Keratinocyte (primary cell): ENCODE measurements at regions not wholly inside any gene's neighbourhood (a gene's known extent, or its start where the extent isn't known, plus 50 kb on each side); places are given as distances from the start of the nearest gene placed in this dataset.

ENCODE experiments used
- DNase-seq: peaks from one replicate; pipeline ENCODE4 v3.0.0-alpha.2; 2011; ENCODE audit warnings: low read depth, missing footprints, low spot score
- FAIRE-seq: peaks from 2 replicates; lab custom pipeline; 2011; peaks lifted over from hg19 to GRCh38; lab: Jason Lieb, UNC
- H2AFZ ChIP-seq: 2 replicates; pipeline ENCODE4 v1.6.0; 2012; ENCODE audit warnings: low read length, control low read depth, inconsistent platforms; ENCODE audit not compliant: control insufficient read depth
- H3K27ac ChIP-seq: 2 replicates; pipeline ENCODE4 v1.5.1; 2011; ENCODE audit warnings: low read length; ENCODE audit not compliant: control insufficient read depth, insufficient read depth
- H3K27me3 ChIP-seq: 3 replicates; pipeline ENCODE4 v1.6.0; 2011; ENCODE audit warnings: low read length; ENCODE audit not compliant: control insufficient read depth, insufficient read depth; ENCODE audit errors: extremely low read depth
- H3K36me3 ChIP-seq, 2 experiments: 2 replicates in 1 of 2; 3 replicates in 1 of 2; pipeline ENCODE4 v1.5.1; 2011; ENCODE audit warnings: low read length in 2 of 2, mild to moderate bottlenecking in 1 of 2; ENCODE audit not compliant: control insufficient read depth in 2 of 2, insufficient read depth in 2 of 2; ENCODE audit errors: extremely low read depth in 1 of 2
- H3K4me1 ChIP-seq: 3 replicates; pipeline ENCODE4 v1.5.1; 2011; ENCODE audit warnings: low read length; ENCODE audit not compliant: control insufficient read depth, insufficient read depth; ENCODE audit errors: extremely low read depth
- H3K4me2 ChIP-seq: 3 replicates; pipeline ENCODE4 v1.6.0; 2011; ENCODE audit warnings: low read depth, low read length; ENCODE audit not compliant: control insufficient read depth, insufficient read depth; ENCODE audit errors: extremely low read depth
- H3K4me3 ChIP-seq, 3 experiments: fragments of 200-600 bp in 1 of 3; sonication (generic) in 1 of 3; 2 replicates in 2 of 3; 3 replicates in 1 of 3; pipeline ENCODE4 v1.5.1; 2011 to 2016; ENCODE audit warnings: low read length in 3 of 3, mild to moderate bottlenecking in 3 of 3, control low read depth in 2 of 3, inconsistent platforms in 1 of 3, low read depth in 1 of 3, mixed read lengths in 1 of 3, mixed run types in 1 of 3, moderate library complexity in 1 of 3; ENCODE audit not compliant: control insufficient read depth in 2 of 3, insufficient read depth in 2 of 3; ENCODE audit errors: extremely low read depth in 1 of 3
- H3K79me2 ChIP-seq: 2 replicates; pipeline ENCODE4 v1.6.0; 2012; ENCODE audit warnings: low read length; ENCODE audit not compliant: control insufficient read depth, insufficient read depth
- H3K9ac ChIP-seq: 3 replicates; pipeline ENCODE4 v1.6.0; 2011; ENCODE audit warnings: low read length; ENCODE audit not compliant: control insufficient read depth, insufficient read depth; ENCODE audit errors: extremely low read depth
- H3K9me1 ChIP-seq: 3 replicates; pipeline ENCODE4 v1.6.0; 2011; ENCODE audit warnings: low read length; ENCODE audit not compliant: control insufficient read depth, insufficient read depth; ENCODE audit errors: extremely low read depth
- H3K9me3 ChIP-seq: 2 replicates; pipeline ENCODE4 v1.5.1; 2012; ENCODE audit warnings: low read depth, low read length; ENCODE audit not compliant: control insufficient read depth
- H4K20me1 ChIP-seq: 3 replicates; pipeline ENCODE4 v1.6.0; 2011; ENCODE audit warnings: low read length; ENCODE audit not compliant: control insufficient read depth, insufficient read depth; ENCODE audit errors: extremely low read depth
- EZH2 ChIP-seq: IDR thresholded peaks from one replicate; pipeline ENCODE4 v1.6.1; 2012; ENCODE audit warnings: inconsistent platforms, mild to moderate bottlenecking, low read length, moderate library complexity
- dilution Hi-C: fragments of 300-500 bp; cut with MboI; formaldehyde crosslinking; loops from one replicate; pipeline ENCODE4 v1.7.0; 2020; ENCODE audit warnings: low sequenced_read_pairs; ENCODE audit not compliant: extremely low pct_ligation_motif_present
- TF ChIP-seq, protein P1 (sequence below), 3 experiments: IDR thresholded peaks in 1 of 3; conservative IDR thresholded peaks in 1 of 3; optimal IDR thresholded peaks in 1 of 3; 2 replicates in 2 of 3; 3 replicates in 1 of 3; pipeline versions ENCODE3 to v1.5.1; 2011; ENCODE audit warnings: low read length in 3 of 3, mild to moderate bottlenecking in 3 of 3, moderate library complexity in 2 of 3, control low read depth in 1 of 3, inconsistent platforms in 1 of 3; ENCODE audit not compliant: insufficient read depth in 2 of 3; ENCODE audit errors: extremely low read depth in 1 of 3

DNA sequence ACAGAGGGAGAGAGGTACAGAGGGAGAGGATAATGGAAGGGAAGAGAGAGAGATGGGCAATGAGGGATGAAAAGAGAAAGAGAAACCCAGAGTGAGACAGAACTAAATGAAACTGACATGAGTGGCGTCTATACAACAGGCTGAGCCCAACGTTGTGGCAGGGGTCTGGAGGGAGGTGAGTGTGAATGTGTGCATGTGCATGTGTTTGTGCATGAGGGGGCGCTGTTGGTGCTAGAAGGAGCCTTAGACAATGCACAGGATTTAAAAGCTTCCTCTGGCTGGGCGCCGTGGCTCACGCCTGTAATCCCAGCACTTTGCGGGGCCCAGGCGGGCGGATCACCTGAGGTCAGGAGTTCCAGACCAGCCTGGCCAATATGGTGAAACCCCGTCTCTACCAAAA is 454.8 kb upstream of the CDH11 start:
- Histone ChIP-seq H3K9ac (no peak overlapping the region), H3K4me2 (no peak overlapping the region), H3K9me1 (no peaks in the 10 kb centered on the region), H3K36me3 (no peaks in the 10 kb centered on the region), H3K27me3 (no peaks in the 10 kb centered on the region), H2AFZ (no peak overlapping the region), H3K4me3 (no peak overlapping the region), H4K20me1 (no peaks in the 10 kb centered on the region), H3K27ac (no peak overlapping the region), H3K9me3 (no peaks in the 10 kb centered on the region), H3K4me1 (peaks cover 9% of the 10 kb centered on the region), H3K79me2 (no peaks in the 10 kb centered on the region)
- FAIRE-seq (no peak), DNase-seq (no peak)
- TF ChIP-seq, protein P1, sequence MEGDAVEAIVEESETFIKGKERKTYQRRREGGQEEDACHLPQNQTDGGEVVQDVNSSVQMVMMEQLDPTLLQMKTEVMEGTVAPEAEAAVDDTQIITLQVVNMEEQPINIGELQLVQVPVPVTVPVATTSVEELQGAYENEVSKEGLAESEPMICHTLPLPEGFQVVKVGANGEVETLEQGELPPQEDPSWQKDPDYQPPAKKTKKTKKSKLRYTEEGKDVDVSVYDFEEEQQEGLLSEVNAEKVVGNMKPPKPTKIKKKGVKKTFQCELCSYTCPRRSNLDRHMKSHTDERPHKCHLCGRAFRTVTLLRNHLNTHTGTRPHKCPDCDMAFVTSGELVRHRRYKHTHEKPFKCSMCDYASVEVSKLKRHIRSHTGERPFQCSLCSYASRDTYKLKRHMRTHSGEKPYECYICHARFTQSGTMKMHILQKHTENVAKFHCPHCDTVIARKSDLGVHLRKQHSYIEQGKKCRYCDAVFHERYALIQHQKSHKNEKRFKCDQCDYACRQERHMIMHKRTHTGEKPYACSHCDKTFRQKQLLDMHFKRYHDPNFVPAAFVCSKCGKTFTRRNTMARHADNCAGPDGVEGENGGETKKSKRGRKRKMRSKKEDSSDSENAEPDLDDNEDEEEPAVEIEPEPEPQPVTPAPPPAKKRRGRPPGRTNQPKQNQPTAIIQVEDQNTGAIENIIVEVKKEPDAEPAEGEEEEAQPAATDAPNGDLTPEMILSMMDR (optimal IDR thresholded peaks at IDR 0.05 in 1 of 3, IDR thresholded peaks at IDR 0.05 in 1 of 3, conservative IDR thresholded peaks at IDR 0.05 in 1 of 3; ENCODE audit: extremely low read depth in 1 of 3, insufficient read depth in 2 of 3, low read length in 3 of 3) = peak in 1 of 3 experiments; percentile 46
- TF ChIP-seq EZH2 = no peak
- dilution Hi-C loops = no loop called here

DNA sequence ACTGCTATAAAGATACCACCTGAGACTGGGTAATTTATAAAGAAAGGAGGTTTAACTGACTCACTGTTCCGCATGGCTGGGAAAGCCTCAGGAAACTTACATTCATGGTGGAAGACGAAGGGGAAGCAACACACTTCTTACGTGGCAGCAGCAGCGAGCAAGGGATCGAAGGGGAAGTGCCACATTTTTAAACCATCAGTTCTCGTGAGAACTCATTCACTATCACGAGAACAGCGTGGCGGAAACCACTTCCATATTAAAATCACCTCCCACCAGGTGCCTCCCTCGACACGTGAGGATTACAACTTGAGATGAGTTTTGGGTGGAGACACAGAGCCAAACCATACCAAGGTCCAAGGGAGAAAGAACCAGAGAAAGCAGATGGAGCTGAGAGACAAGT is 454.3 kb upstream of the CDH11 start:
- Histone ChIP-seq H2AFZ (no peak overlapping the region), H3K9me3 (no peaks in the 10 kb centered on the region), H3K4me1 (peaks cover 10% of the 10 kb centered on the region), H3K27me3 (no peaks in the 10 kb centered on the region), H3K36me3 (no peaks in the 10 kb centered on the region), H4K20me1 (no peaks in the 10 kb centered on the region), H3K9me1 (no peaks in the 10 kb centered on the region), H3K27ac (no peak overlapping the region), H3K79me2 (no peaks in the 10 kb centered on the region), H3K9ac (no peak overlapping the region), H3K4me2 (no peak overlapping the region), H3K4me3 (no peak overlapping the region)
- DNase-seq (no peak), FAIRE-seq (no peak)
- dilution Hi-C loops = no loop called here
- TF ChIP-seq EZH2 = no peak
- TF ChIP-seq, protein P1 (optimal IDR thresholded peaks at IDR 0.05 in 1 of 3, IDR thresholded peaks at IDR 0.05 in 1 of 3, conservative IDR thresholded peaks at IDR 0.05 in 1 of 3; ENCODE audit: extremely low read depth in 1 of 3, insufficient read depth in 2 of 3, low read length in 3 of 3) = no peak
